Astrocyte of the spinal cord (primary cell): ENCODE measurements at regions not wholly inside any gene's neighbourhood (a gene's known extent, or its start where the extent isn't known, plus 50 kb on each side); places are given as distances from the start of the nearest gene placed in this dataset.

Source experiments
- DNase-seq: peaks from one replicate; pipeline ENCODE4 v3.0.0; 2011; ENCODE audit warnings: low read depth, low spot score
- H3K4me3 ChIP-seq: 2 replicates; pipeline ENCODE4 v1.5.1; 2011; ENCODE audit warnings: low read depth, mild to moderate bottlenecking, low read length, moderate library complexity
- in situ Hi-C: cut with HindIII; loops from 2 replicates; pipeline ENCODE4 v1.10.0; 2017; ENCODE audit warnings: low sequenced_read_pairs
- TF ChIP-seq, protein P1 (sequence below): IDR thresholded peaks from 2 replicates; pipeline ENCODE4 v1.5.1; 2012; ENCODE audit warnings: low read depth, mild to moderate bottlenecking, low read length, inconsistent platforms

- no peak overlapping the region for H3K4me3 ChIP-seq
- TF ChIP-seq, protein P1, sequence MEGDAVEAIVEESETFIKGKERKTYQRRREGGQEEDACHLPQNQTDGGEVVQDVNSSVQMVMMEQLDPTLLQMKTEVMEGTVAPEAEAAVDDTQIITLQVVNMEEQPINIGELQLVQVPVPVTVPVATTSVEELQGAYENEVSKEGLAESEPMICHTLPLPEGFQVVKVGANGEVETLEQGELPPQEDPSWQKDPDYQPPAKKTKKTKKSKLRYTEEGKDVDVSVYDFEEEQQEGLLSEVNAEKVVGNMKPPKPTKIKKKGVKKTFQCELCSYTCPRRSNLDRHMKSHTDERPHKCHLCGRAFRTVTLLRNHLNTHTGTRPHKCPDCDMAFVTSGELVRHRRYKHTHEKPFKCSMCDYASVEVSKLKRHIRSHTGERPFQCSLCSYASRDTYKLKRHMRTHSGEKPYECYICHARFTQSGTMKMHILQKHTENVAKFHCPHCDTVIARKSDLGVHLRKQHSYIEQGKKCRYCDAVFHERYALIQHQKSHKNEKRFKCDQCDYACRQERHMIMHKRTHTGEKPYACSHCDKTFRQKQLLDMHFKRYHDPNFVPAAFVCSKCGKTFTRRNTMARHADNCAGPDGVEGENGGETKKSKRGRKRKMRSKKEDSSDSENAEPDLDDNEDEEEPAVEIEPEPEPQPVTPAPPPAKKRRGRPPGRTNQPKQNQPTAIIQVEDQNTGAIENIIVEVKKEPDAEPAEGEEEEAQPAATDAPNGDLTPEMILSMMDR = no peak
- DNase-seq = no peak
- in situ Hi-C loops = no loop called here
Measured at GRCh38 chr5:15065091-15065490, 193.5 kb upstream of the ANKH start.

GRCh38 chr5:15064396-15064795, 192.8 kb upstream of the ANKH start:
- no peak for DNase-seq
- H3K4me3 ChIP-seq = no peak overlapping the region
- in situ Hi-C loops = no loop called here
- TF ChIP-seq, protein P1 = no peak

- no peak overlapping the region for H3K4me3 ChIP-seq
- DNase-seq = no peak
- TF ChIP-seq, protein P1 = no peak
- in situ Hi-C loops = no loop called here
Measured at GRCh38 chr5:15056988-15057592, 185.5 kb upstream of the ANKH start.

- DNase-seq = no peak
- in situ Hi-C loops = no loop called here
- TF ChIP-seq, protein P1 = no peak
- no peak overlapping the region for H3K4me3 ChIP-seq
Measured at GRCh38 chr5:15044521-15044920, 172.9 kb upstream of the ANKH start.

DNA sequence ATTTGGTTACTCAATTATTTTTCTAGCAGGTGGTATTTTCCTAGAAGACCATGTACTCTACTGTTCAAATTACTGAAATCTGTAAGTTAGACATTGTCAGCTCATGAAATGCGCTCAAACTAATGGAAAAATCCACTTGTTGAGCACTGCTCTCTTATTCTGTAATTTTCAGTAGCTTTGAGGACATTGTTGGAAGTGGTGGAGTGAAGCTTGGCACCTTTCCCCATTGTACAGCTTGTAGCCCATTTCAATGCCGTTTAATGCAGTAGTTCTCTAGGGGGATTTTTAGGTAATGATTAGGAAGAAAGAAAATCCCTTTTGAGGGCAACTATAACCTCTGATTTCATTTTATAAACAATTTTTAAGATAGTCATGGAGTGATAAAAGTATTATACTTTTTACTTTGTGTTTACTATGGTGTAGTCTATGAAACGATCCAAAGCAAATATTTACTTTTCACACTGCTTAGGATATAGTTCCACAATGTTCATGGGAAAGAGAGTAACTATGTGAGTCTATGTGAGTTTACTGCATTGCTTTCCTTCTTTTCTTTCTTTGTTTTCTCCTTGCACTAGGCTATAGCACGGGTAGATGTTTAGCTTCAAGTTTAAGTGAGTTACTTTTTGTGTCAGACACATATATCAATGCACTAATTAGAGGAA, 165.8 kb upstream of the ANKH start:
- TF ChIP-seq, protein P1 = no peak
- H3K4me3 ChIP-seq = no peak overlapping the region
- DNase-seq = no peak
- in situ Hi-C loops = no loop called here

DNA sequence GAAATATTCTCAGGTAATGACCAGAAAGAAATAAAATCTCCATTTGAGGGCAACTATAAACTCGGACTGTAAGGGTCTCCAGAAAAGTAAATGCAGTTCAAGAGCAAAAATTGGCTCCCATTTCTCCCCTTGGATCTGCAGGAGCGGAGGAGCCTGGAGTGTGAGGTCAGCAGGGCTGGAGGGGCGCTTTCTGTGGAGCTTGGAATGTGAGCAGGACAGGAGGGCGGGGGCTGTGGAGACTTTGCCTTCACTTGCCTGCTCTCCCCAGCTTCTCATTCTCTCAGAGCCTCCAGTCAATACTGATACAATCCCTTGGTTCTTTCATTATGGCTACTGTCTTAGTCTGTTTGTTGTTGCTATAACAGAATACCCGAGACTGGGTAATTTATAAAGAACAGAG, 162.8 kb upstream of the ANKH start:
- no peak for DNase-seq
- TF ChIP-seq, protein P1 = no peak
- in situ Hi-C loops = no loop called here
- H3K4me3 ChIP-seq = no peak overlapping the region
